ENCODE measurements at regions not wholly inside any gene's neighbourhood (a gene's known extent, or its start where the extent isn't known, plus 50 kb on each side); places are given as distances from the start of the nearest gene placed in this dataset.

- Histone ChIP-seq H3K36me3 (no peaks in the 10 kb centered on the region), H3K4me3 (no peak overlapping the region), H3K27ac (no peak overlapping the region), H3K9me3 (no peaks in the 10 kb centered on the region), H3K4me1 (no peaks in the 10 kb centered on the region), H3K27me3 (no peaks in the 10 kb centered on the region)
- DNase-seq (ENCODE audit: low spot score in 2 of 2) = no peak
- no peak for TF ChIP-seq CTCF (IDR thresholded peaks at IDR 0.05)
- intact Hi-C loops (cut with DNase I) = no loop called here
These were observed 692.8 kb upstream of the LRRN3 start for GRCh38 chr7:110397927-110398660.

GRCh38 chr7:110399421-110399820 is 691.5 kb upstream of the LRRN3 start:
- Histone ChIP-seq H3K27ac (no peak overlapping the region), H3K27me3 (no peaks in the 10 kb centered on the region), H3K36me3 (no peaks in the 10 kb centered on the region), H3K4me1 (no peaks in the 10 kb centered on the region), H3K9me3 (no peaks in the 10 kb centered on the region), H3K4me3 (no peak overlapping the region)
- no peak for TF ChIP-seq CTCF (IDR thresholded peaks at IDR 0.05)
- intact Hi-C loops (cut with DNase I) = no loop called here
- no peak for DNase-seq (ENCODE audit: low spot score in 2 of 2)

GRCh38 chr7:110400411-110400810 is 690.5 kb upstream of the LRRN3 start:
- no peak overlapping the region for H3K4me3 ChIP-seq
- TF ChIP-seq CTCF (IDR thresholded peaks at IDR 0.05) = no peak
- H3K27ac ChIP-seq = no peak overlapping the region
- no peaks in the 10 kb centered on the region for H3K4me1 ChIP-seq
- DNase-seq (ENCODE audit: low spot score in 2 of 2) = no peak
- intact Hi-C loops (cut with DNase I) = no loop called here
- no peaks in the 10 kb centered on the region for H3K36me3 ChIP-seq
- H3K9me3 ChIP-seq = no peaks in the 10 kb centered on the region
- H3K27me3 ChIP-seq = no peaks in the 10 kb centered on the region

- intact Hi-C loops (cut with DNase I) = no loop called here
- no peaks in the 10 kb centered on the region for H3K27me3 ChIP-seq
- H3K4me1 ChIP-seq = no peaks in the 10 kb centered on the region
- DNase-seq (ENCODE audit: low spot score in 2 of 2) = no peak
- no peak for TF ChIP-seq CTCF (IDR thresholded peaks at IDR 0.05)
- H3K9me3 ChIP-seq = no peaks in the 10 kb centered on the region
- H3K27ac ChIP-seq = no peak overlapping the region
- no peak overlapping the region for H3K4me3 ChIP-seq
- H3K36me3 ChIP-seq = no peaks in the 10 kb centered on the region
These were observed 683.7 kb upstream of the LRRN3 start for GRCh38 chr7:110407242-110407641.

- intact Hi-C loops (cut with DNase I) = no loop called here
- Histone ChIP-seq H3K4me1 (no peaks in the 10 kb centered on the region), H3K9me3 (no peaks in the 10 kb centered on the region), H3K36me3 (no peaks in the 10 kb centered on the region), H3K4me3 (no peak overlapping the region), H3K27me3 (no peaks in the 10 kb centered on the region), H3K27ac (no peak overlapping the region)
- TF ChIP-seq CTCF (IDR thresholded peaks at IDR 0.05) = no peak
- DNase-seq (ENCODE audit: low spot score in 2 of 2) = no peak
These were observed 683.2 kb upstream of the LRRN3 start for GRCh38 chr7:110407706-110408105.

- H3K36me3 ChIP-seq = no peaks in the 10 kb centered on the region
- H3K4me3 ChIP-seq = no peak overlapping the region
- no peaks in the 10 kb centered on the region for H3K27me3 ChIP-seq
- intact Hi-C loops (cut with DNase I) = no loop called here
- no peak overlapping the region for H3K27ac ChIP-seq
- no peak for TF ChIP-seq CTCF (IDR thresholded peaks at IDR 0.05)
- no peaks in the 10 kb centered on the region for H3K4me1 ChIP-seq
- H3K9me3 ChIP-seq = no peaks in the 10 kb centered on the region
- DNase-seq (ENCODE audit: low spot score in 2 of 2) = no peak
These were observed 678.3 kb upstream of the LRRN3 start for GRCh38 chr7:110412614-110413013.

All from ascending aorta (tissue), 2 donors.